ENCODE measurements at regions not wholly inside any gene's neighbourhood (a gene's known extent, or its start where the extent isn't known, plus 50 kb on each side); places are given as distances from the start of the nearest gene placed in this dataset.
A peak's percentile ranks its signal among the peaks of the same experiment; 100 is the strongest.
"Not testable (repeated sequence)": the region's sequence is repeated elsewhere in the genome, so short reads cannot be mapped to it uniquely, and the experiment has no call there.

- TF ChIP-seq, protein P1, sequence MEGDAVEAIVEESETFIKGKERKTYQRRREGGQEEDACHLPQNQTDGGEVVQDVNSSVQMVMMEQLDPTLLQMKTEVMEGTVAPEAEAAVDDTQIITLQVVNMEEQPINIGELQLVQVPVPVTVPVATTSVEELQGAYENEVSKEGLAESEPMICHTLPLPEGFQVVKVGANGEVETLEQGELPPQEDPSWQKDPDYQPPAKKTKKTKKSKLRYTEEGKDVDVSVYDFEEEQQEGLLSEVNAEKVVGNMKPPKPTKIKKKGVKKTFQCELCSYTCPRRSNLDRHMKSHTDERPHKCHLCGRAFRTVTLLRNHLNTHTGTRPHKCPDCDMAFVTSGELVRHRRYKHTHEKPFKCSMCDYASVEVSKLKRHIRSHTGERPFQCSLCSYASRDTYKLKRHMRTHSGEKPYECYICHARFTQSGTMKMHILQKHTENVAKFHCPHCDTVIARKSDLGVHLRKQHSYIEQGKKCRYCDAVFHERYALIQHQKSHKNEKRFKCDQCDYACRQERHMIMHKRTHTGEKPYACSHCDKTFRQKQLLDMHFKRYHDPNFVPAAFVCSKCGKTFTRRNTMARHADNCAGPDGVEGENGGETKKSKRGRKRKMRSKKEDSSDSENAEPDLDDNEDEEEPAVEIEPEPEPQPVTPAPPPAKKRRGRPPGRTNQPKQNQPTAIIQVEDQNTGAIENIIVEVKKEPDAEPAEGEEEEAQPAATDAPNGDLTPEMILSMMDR (conservative IDR thresholded peaks at IDR 0.05; ENCODE audit: low read depth) = no peak
- POLR2A ChIA-PET (ENCODE audit: low non-redundant PET) = no interaction called here
- CTCF ChIA-PET = no interaction called here
- no peak for DNase-seq (ENCODE audit: low spot score)
- no peak overlapping the region for H3K27ac ChIP-seq
Observed at GRCh38 chr6:134413241-134413643, 95.3 kb upstream of the SGK1 start.

- POLR2A ChIA-PET (ENCODE audit: low non-redundant PET) = no interaction called here
- CTCF ChIA-PET = interaction anchor here (0.5 to 0.6 kb wide), 2 partner anchors 31 to 139 kb away, joined by 3 read pairs; no protein-coding TSS in a partner anchor
- TF ChIP-seq, protein P1 (conservative IDR thresholded peaks at IDR 0.05; ENCODE audit: low read depth) = no peak
- no peak overlapping the region for H3K27ac ChIP-seq
- DNase-seq (ENCODE audit: low spot score) = no peak
Observed at GRCh38 chr6:134410541-134410940, 92.6 kb upstream of the SGK1 start.

DNA sequence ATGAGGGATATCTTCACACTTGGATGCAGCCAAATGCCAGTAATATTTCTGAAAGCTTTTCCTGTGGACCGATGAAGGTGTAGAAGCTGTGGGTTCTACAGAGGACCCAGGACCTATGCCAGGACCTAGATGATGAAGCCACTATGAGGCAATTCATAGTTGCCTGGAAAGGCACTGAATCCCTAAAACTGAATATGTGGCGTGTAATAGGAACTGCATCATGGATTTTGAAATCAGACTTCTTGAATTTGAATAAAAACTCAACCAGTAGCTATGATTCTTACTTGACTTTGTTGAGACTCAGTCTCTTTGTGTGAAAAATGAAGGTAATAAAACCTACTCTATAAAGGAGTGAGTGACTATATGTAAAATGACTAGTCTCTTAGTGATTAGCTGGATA, 89.9 kb upstream of the SGK1 start:
- CTCF ChIA-PET = interaction anchor here (0.6 kb wide), 3 partner anchors 80 to 586 kb away, joined by 3 to 4 read pairs (median 3); no protein-coding TSS in a partner anchor
- no peak overlapping the region for H3K27ac ChIP-seq
- DNase-seq (ENCODE audit: low spot score) = no peak
- POLR2A ChIA-PET (ENCODE audit: low non-redundant PET) = no interaction called here
- TF ChIP-seq, protein P1 (conservative IDR thresholded peaks at IDR 0.05; ENCODE audit: low read depth) = no peak

GRCh38 chr6:134406311-134406710, 88.4 kb upstream of the SGK1 start:
- DNase-seq (ENCODE audit: low spot score) = peak; percentile 24
- ChIA-PET CTCF (no interaction called here), POLR2A (ENCODE audit: low non-redundant PET) (interaction anchor here (0.6 kb wide), 1 partner anchor 11 kb away, joined by 12 read pairs; no protein-coding TSS in a partner anchor)

DNA sequence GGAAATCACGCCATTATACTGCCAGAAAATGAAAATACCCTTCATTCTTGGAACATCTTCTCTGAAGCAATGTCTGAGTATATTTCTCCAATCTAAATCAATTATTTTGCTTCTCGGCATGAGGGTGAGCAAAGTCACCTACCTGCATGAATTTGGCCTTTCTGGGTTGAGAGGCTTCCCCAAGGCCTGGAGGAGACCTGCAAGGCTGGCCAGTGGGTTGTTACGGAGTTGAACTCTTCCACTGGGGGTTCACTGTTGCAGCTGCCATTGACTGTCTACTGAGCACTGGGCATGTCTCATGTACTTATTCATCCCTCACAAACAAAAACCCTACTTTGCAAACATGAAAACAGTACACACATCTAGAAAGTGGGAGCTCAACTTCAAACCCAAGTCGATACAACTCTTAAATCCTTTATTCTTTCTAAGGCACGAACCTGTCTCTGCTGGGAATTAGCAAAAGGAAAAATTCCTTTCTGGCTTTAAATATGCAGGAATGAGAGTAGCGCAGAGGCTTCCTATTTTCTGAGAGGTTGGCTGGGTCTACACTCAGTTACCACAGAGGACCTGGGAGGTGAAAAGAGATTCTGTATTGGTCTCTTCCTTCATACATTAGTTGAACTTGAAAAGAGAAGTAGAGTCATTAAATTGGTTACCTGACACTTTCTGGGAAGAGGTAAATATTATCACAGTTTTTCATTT, 87.6 kb upstream of the SGK1 start:
- POLR2A ChIA-PET (ENCODE audit: low non-redundant PET) = interaction anchor here (0.6 kb wide), 1 partner anchor 12 kb away, joined by 12 read pairs; no protein-coding TSS in a partner anchor
- CTCF ChIA-PET = no interaction called here
- DNase-seq (ENCODE audit: low spot score) = no peak
- TF ChIP-seq, protein P1 (conservative IDR thresholded peaks at IDR 0.05; ENCODE audit: low read depth) = no peak
- no peak overlapping the region for H3K27ac ChIP-seq

More at GRCh38 chr6:134406311-134406710, 88.4 kb upstream of the SGK1 start:
- no peak overlapping the region for H3K27ac ChIP-seq
- TF ChIP-seq, protein P1 (conservative IDR thresholded peaks at IDR 0.05; ENCODE audit: low read depth) = no peak

GRCh38 chr6:134403312-134403711, 85.4 kb upstream of the SGK1 start:
- H3K27ac ChIP-seq; CTCF ChIA-PET; POLR2A ChIA-PET (ENCODE audit: low non-redundant PET); DNase-seq (ENCODE audit: low spot score): not testable (repeated sequence)

DNA sequence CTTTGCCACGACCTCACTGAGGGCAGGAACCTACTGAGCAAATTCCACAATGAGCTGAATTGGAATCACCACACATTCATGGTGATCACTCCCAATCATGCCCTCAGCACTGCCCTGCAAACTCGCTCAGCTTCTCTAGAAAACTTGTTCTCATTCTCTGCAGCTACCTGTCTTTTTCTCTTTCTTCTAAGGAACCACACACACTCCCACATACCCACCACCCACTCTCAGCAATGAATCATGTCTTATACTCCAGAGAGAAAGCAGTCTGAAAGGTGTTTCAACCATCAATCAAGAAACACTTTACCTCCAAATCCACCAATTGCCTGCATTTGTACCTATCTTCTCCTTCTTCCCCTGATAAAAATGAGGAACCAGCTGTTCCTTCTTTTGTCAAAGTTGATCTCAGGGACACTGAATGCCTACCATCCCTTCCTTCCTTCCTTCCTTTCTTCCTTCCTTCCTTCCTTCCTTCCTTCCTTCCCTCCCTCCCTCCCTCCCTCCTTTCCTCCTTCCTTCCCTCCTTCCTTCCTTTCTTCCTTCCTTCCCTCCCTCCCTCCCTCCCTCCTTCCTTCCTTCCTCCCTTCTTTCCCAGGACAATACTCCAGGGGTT, 84.6 kb upstream of the SGK1 start:
- ChIA-PET POLR2A (ENCODE audit: low non-redundant PET) (no interaction called here), CTCF (no interaction called here)
- TF ChIP-seq, protein P1 (conservative IDR thresholded peaks at IDR 0.05; ENCODE audit: low read depth) = no peak
- no peak for DNase-seq (ENCODE audit: low spot score)
- no peak overlapping the region for H3K27ac ChIP-seq
